Neural cell (in vitro differentiated cells): ENCODE measurements at regions not wholly inside any gene's neighbourhood (a gene's known extent, or its start where the extent isn't known, plus 50 kb on each side); places are given as distances from the start of the nearest gene placed in this dataset.

Source experiments
- H2AFZ ChIP-seq: fragments of 200-600, 300-800 bp; sonication (generic), shearing (Covaris generic); 2 replicates; pipeline ENCODE4 v1.6.0; 2014; ENCODE audit warnings: low read depth, mild to moderate bottlenecking, antibody characterized with exemption, low read length, moderate library complexity
- H3F3A ChIP-seq: fragments of 200-600 bp; shearing (Covaris generic); 2 replicates; pipeline ENCODE4 v1.6.1; 2016; ENCODE audit warnings: mild to moderate bottlenecking, moderate library complexity, mixed read lengths, antibody characterized with exemption, low read length; ENCODE audit not compliant: insufficient read depth, poor library complexity, severe bottlenecking
- H3K27ac ChIP-seq: fragments of 200-600, 300-800 bp; sonication (generic), shearing (Covaris generic); 2 replicates; pipeline ENCODE4 v1.5.1; 2014; ENCODE audit warnings: mild to moderate bottlenecking, low read length, moderate library complexity
- H3K27me3 ChIP-seq: fragments of 300-800, 200-600 bp; sonication (generic), shearing (Covaris generic); 2 replicates; pipeline ENCODE4 v1.6.0; 2014; ENCODE audit warnings: mild to moderate bottlenecking, low read depth, low read length, moderate library complexity; ENCODE audit not compliant: insufficient read depth
- H3K36me3 ChIP-seq: fragments of 300-800, 200-600 bp; sonication (generic), shearing (Covaris generic); 2 replicates; pipeline ENCODE4 v1.5.1; 2014; ENCODE audit warnings: mild to moderate bottlenecking, antibody characterized with exemption, low read length, moderate library complexity; ENCODE audit not compliant: insufficient read depth
- H3K4me2 ChIP-seq: fragments of 300-800, 200-600 bp; sonication (generic), shearing (Covaris generic); 2 replicates; pipeline ENCODE4 v1.6.0; 2014; ENCODE audit warnings: mild to moderate bottlenecking, low read length
- H3K4me3 ChIP-seq: fragments of 300-800, 200-600 bp; sonication (generic), shearing (Covaris generic); 2 replicates; pipeline ENCODE4 v1.5.1; 2014; ENCODE audit warnings: mild to moderate bottlenecking, low read length, moderate library complexity
- H3K79me2 ChIP-seq: fragments of 200-600 bp; shearing (Covaris generic); replicated peaks from 2 replicates; pipeline ENCODE4 v1.6.0; 2014; ENCODE audit warnings: mild to moderate bottlenecking, low read length, moderate library complexity; ENCODE audit not compliant: insufficient read depth
- H3K9ac ChIP-seq: fragments of 300-800, 200-600 bp; sonication (generic), shearing (Covaris generic); 2 replicates; pipeline ENCODE4 v1.6.1; 2016; ENCODE audit warnings: mild to moderate bottlenecking, low read length, mixed read lengths
- H3K9me2 ChIP-seq: fragments of 200-600 bp; shearing (Covaris generic); 2 replicates; pipeline ENCODE4 v1.6.1; 2016; ENCODE audit warnings: mild to moderate bottlenecking, low read length, mixed read lengths; ENCODE audit not compliant: insufficient read depth
- H3K9me3 ChIP-seq: fragments of 200-600, 300-800 bp; sonication (generic), shearing (Covaris generic); 2 replicates; pipeline ENCODE4 v1.6.1; 2016; ENCODE audit warnings: mild to moderate bottlenecking, mixed run types, low read length, moderate library complexity, mixed read lengths
- H4K20me1 ChIP-seq: fragments of 200-600 bp; shearing (Covaris generic); 2 replicates; pipeline ENCODE4 v1.6.1; 2016; ENCODE audit warnings: mild to moderate bottlenecking, mixed run types; ENCODE audit not compliant: insufficient read depth
- EP300 ChIP-seq: fragments of 450-650 bp; conservative IDR thresholded peaks from 2 replicates; pipeline ENCODE4 v1.6.1; 2014; ENCODE audit warnings: antibody characterized with exemption, mild to moderate bottlenecking, moderate library complexity; ENCODE audit not compliant: poor library complexity, severe bottlenecking
- EZH2 ChIP-seq: fragments of 200-600, 300-800 bp; shearing (Covaris generic), sonication (generic); IDR thresholded peaks from 2 replicates; pipeline ENCODE4 v1.6.1; 2014; ENCODE audit warnings: antibody characterized with exemption, low read length, borderline replicate concordance, mild to moderate bottlenecking; ENCODE audit not compliant: insufficient read depth, poor library complexity, severe bottlenecking
- MXI1 ChIP-seq: fragments of 450-650 bp; conservative IDR thresholded peaks from 2 replicates; pipeline ENCODE4 v1.6.1; 2014; ENCODE audit warnings: antibody characterized with exemption, mild to moderate bottlenecking; ENCODE audit not compliant: poor library complexity, severe bottlenecking
- POLR2AphosphoS5 ChIP-seq: IDR thresholded peaks from 2 replicates; pipeline ENCODE4 v1.6.1; 2012
- RAD21 ChIP-seq: fragments of 450-650 bp; conservative IDR thresholded peaks from 2 replicates; pipeline ENCODE4 v1.6.1; 2014; ENCODE audit warnings: antibody characterized with exemption, mild to moderate bottlenecking, moderate library complexity
- SMC3 ChIP-seq: fragments of 450-650 bp; conservative IDR thresholded peaks from 2 replicates; pipeline ENCODE4 v1.6.1; 2014; ENCODE audit warnings: antibody characterized with exemption, mild to moderate bottlenecking, moderate library complexity; ENCODE audit not compliant: poor library complexity
- TAF1 ChIP-seq: IDR thresholded peaks from 2 replicates; pipeline ENCODE4 v1.6.1; 2012; ENCODE audit warnings: low read depth
- TF ChIP-seq, protein P1 (sequence below): IDR thresholded peaks from 2 replicates; pipeline ENCODE4 v1.6.1; 2012; ENCODE audit warnings: borderline replicate concordance
- TF ChIP-seq, protein P2 (sequence below): fragments of 450-650 bp; IDR thresholded peaks from 2 replicates; pipeline ENCODE4 v1.5.1; 2014; ENCODE audit warnings: antibody characterized with exemption, mild to moderate bottlenecking, moderate library complexity; ENCODE audit not compliant: poor library complexity, severe bottlenecking

DNA sequence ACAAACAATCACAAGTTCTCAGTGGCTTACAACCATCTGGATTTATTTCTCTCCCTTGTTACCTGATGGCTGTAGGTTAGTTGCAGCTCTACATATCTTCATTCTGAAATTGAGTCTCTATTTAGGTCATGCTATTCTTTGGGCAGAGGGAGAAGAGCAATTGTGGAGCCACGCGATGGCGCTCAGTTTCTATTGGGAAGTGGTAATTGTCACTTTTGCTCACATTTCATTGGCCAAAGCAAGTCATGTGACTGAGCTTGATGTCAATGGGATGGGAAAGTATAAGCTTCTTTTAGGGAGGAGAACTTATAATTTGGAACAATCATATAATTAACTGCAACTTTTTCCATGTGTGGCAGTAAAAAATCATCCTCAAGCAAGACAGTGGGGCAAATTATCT lies 166.5 kb downstream of the LMO4 start:
- Histone ChIP-seq H3K9ac (no peak overlapping the region), H3K9me3 (no peaks in the 10 kb centered on the region), H3K4me2 (no peak overlapping the region), H3K4me3 (no peak overlapping the region), H3K9me2 (no peaks in the 10 kb centered on the region), H2AFZ (no peak overlapping the region), H3K27ac (no peak overlapping the region), H3K79me2 (no peaks in the 10 kb centered on the region), H4K20me1 (no peaks in the 10 kb centered on the region), H3F3A (no peaks in the 10 kb centered on the region), H3K27me3 (no peaks in the 10 kb centered on the region), H3K36me3 (no peaks in the 10 kb centered on the region)
- no peak for TF ChIP-seq MXI1
- no peak for TF ChIP-seq EZH2
- TF ChIP-seq RAD21 = no peak
- no peak for TF ChIP-seq EP300
- no peak for TF ChIP-seq POLR2AphosphoS5
- TF ChIP-seq SMC3 = no peak
- TF ChIP-seq, protein P1, sequence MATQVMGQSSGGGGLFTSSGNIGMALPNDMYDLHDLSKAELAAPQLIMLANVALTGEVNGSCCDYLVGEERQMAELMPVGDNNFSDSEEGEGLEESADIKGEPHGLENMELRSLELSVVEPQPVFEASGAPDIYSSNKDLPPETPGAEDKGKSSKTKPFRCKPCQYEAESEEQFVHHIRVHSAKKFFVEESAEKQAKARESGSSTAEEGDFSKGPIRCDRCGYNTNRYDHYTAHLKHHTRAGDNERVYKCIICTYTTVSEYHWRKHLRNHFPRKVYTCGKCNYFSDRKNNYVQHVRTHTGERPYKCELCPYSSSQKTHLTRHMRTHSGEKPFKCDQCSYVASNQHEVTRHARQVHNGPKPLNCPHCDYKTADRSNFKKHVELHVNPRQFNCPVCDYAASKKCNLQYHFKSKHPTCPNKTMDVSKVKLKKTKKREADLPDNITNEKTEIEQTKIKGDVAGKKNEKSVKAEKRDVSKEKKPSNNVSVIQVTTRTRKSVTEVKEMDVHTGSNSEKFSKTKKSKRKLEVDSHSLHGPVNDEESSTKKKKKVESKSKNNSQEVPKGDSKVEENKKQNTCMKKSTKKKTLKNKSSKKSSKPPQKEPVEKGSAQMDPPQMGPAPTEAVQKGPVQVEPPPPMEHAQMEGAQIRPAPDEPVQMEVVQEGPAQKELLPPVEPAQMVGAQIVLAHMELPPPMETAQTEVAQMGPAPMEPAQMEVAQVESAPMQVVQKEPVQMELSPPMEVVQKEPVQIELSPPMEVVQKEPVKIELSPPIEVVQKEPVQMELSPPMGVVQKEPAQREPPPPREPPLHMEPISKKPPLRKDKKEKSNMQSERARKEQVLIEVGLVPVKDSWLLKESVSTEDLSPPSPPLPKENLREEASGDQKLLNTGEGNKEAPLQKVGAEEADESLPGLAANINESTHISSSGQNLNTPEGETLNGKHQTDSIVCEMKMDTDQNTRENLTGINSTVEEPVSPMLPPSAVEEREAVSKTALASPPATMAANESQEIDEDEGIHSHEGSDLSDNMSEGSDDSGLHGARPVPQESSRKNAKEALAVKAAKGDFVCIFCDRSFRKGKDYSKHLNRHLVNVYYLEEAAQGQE = no peak
- TF ChIP-seq, protein P2, sequence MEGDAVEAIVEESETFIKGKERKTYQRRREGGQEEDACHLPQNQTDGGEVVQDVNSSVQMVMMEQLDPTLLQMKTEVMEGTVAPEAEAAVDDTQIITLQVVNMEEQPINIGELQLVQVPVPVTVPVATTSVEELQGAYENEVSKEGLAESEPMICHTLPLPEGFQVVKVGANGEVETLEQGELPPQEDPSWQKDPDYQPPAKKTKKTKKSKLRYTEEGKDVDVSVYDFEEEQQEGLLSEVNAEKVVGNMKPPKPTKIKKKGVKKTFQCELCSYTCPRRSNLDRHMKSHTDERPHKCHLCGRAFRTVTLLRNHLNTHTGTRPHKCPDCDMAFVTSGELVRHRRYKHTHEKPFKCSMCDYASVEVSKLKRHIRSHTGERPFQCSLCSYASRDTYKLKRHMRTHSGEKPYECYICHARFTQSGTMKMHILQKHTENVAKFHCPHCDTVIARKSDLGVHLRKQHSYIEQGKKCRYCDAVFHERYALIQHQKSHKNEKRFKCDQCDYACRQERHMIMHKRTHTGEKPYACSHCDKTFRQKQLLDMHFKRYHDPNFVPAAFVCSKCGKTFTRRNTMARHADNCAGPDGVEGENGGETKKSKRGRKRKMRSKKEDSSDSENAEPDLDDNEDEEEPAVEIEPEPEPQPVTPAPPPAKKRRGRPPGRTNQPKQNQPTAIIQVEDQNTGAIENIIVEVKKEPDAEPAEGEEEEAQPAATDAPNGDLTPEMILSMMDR = no peak

GRCh38 chr1:87495870-87496269 lies 167.2 kb downstream of the LMO4 start:
- Histone ChIP-seq H3K9me2 (no peaks in the 10 kb centered on the region), H3K27me3 (no peaks in the 10 kb centered on the region), H3K9me3 (no peaks in the 10 kb centered on the region), H3K4me2 (no peak overlapping the region), H4K20me1 (no peaks in the 10 kb centered on the region), H2AFZ (no peak overlapping the region), H3K27ac (no peak overlapping the region), H3K36me3 (no peaks in the 10 kb centered on the region), H3K4me3 (no peak overlapping the region), H3F3A (no peaks in the 10 kb centered on the region), H3K9ac (no peak overlapping the region), H3K79me2 (no peaks in the 10 kb centered on the region)
- TF ChIP-seq EP300 (no peak), RAD21 (no peak), EZH2 (no peak), SMC3 (no peak), POLR2AphosphoS5 (no peak), TAF1 (no peak), MXI1 (no peak)
- TF ChIP-seq, protein P2 = no peak
- TF ChIP-seq, protein P1 = no peak
